22Rv1 (cell line): ENCODE measurements at regions not wholly inside any gene's neighbourhood (a gene's known extent, or its start where the extent isn't known, plus 50 kb on each side); places are given as distances from the start of the nearest gene placed in this dataset.

Experiments used
- ZFX ChIP-seq: fragments of 450-650 bp; IDR thresholded peaks from 2 replicates; pipeline ENCODE4 v1.6.1; 2017; ENCODE audit warnings: antibody characterized with exemption, borderline replicate concordance
- TF ChIP-seq, protein P1 (sequence below): fragments of 450-650 bp; IDR thresholded peaks from 2 replicates; pipeline ENCODE4 v1.5.1; 2017; ENCODE audit warnings: mild to moderate bottlenecking

DNA sequence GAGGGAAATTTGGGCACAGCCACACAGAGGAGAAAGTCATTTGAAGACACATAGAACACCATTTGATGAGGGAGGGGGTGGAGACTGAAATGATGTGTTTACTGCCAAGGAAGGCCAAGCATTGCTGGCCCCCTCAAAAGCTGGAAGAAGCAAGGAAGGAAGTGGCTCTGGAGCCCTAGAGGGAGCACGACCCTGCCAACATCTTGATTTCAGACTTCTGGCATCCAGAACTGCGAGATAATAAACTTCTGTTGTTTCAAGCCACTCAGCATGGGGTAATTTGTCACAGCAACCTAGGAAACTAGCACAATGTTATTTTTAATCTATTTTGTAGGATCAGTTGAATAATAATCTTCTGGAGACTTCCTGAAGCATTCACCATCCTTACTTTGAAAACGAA is 314.8 kb upstream of the GOT2 start:
- TF ChIP-seq, protein P1, sequence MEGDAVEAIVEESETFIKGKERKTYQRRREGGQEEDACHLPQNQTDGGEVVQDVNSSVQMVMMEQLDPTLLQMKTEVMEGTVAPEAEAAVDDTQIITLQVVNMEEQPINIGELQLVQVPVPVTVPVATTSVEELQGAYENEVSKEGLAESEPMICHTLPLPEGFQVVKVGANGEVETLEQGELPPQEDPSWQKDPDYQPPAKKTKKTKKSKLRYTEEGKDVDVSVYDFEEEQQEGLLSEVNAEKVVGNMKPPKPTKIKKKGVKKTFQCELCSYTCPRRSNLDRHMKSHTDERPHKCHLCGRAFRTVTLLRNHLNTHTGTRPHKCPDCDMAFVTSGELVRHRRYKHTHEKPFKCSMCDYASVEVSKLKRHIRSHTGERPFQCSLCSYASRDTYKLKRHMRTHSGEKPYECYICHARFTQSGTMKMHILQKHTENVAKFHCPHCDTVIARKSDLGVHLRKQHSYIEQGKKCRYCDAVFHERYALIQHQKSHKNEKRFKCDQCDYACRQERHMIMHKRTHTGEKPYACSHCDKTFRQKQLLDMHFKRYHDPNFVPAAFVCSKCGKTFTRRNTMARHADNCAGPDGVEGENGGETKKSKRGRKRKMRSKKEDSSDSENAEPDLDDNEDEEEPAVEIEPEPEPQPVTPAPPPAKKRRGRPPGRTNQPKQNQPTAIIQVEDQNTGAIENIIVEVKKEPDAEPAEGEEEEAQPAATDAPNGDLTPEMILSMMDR: no peak
- TF ChIP-seq ZFX: no peak
